Spleen (tissue), 11 donors: ENCODE measurements at regions not wholly inside any gene's neighbourhood (a gene's known extent, or its start where the extent isn't known, plus 50 kb on each side); places are given as distances from the start of the nearest gene placed in this dataset.

Experiments used
- DNase-seq: peaks from one replicate; pipeline ENCODE4 v3.0.0-alpha.2; 2020
- H3K27ac ChIP-seq, 8 donors: fragments of 200-600 bp; sonication (generic) in 7 of 8; 1 replicate in 4 of 8; 2 replicates in 4 of 8; pipeline versions ENCODE4 v1.5.0 to v1.8.0; 2016 to 2021; ENCODE audit warnings: inconsistent platforms in 4 of 8, mild to moderate bottlenecking in 4 of 8, moderate library complexity in 1 of 8
- H3K27me3 ChIP-seq, 7 donors: fragments of 200-600 bp; sonication (generic) in 6 of 7; replicated peaks in 1 of 7; 1 replicate in 4 of 7; 2 replicates in 3 of 7; pipeline versions ENCODE4 v1.5.0 to v1.8.0; 2016 to 2021; ENCODE audit warnings: inconsistent platforms in 3 of 7, mild to moderate bottlenecking in 1 of 7
- H3K36me3 ChIP-seq, 6 donors: fragments of 200-600 bp; sonication (generic) in 5 of 6; 1 replicate in 4 of 6; 2 replicates in 2 of 6; pipeline versions ENCODE4 v1.5.0 to v1.8.0; 2016 to 2021; ENCODE audit warnings: inconsistent platforms in 2 of 6
- H3K4me1 ChIP-seq, 6 donors: fragments of 200-600 bp; sonication (generic) in 5 of 6; 1 replicate in 3 of 6; 2 replicates in 3 of 6; pipeline versions ENCODE4 v1.5.0 to v1.8.0; 2016 to 2021; ENCODE audit warnings: inconsistent platforms in 3 of 6
- H3K4me3 ChIP-seq, 8 donors: fragments of 200-600 bp; sonication (generic) in 7 of 8; 1 replicate in 4 of 8; 2 replicates in 4 of 8; pipeline versions ENCODE4 v1.5.0 to v1.8.0; 2016 to 2021; ENCODE audit warnings: inconsistent platforms in 4 of 8, mild to moderate bottlenecking in 4 of 8, moderate library complexity in 2 of 8
- H3K9me3 ChIP-seq, 8 donors: fragments of 200-600 bp; sonication (generic) in 7 of 8; 1 replicate in 4 of 8; 2 replicates in 4 of 8; pipeline versions ENCODE4 v1.5.0 to v1.8.0; 2016 to 2021; ENCODE audit warnings: inconsistent platforms in 4 of 8
- POLR2A ChIP-seq, 3 donors: fragments of 450-650 bp; IDR thresholded peaks; one replicate each; pipeline ENCODE4 v1.5.1; 2017; ENCODE audit warnings: antibody characterized with exemption in 3 of 3, mild to moderate bottlenecking in 1 of 3
- POLR2AphosphoS5 ChIP-seq, 3 donors: sonication (generic); formaldehyde crosslinking; IDR thresholded peaks; one replicate each; pipeline ENCODE4 v1.5.1; 2017; ENCODE audit warnings: antibody characterized with exemption in 3 of 3
- WGBS, 5 donors: extraction: QIAGEN DNeasy Blood & Tissue Kit in 3 of 5; methylation state at CpG; one replicate each; pipeline versions ENCODE4 v1.1.5 to v1.1.7; 2013 to 2018; 5-methylcytosine and 5-hydroxymethylcytosine counted together
- intact Hi-C: fragments of 100-400 bp; cut with DNase I; formaldehyde crosslinking; loops from one replicate; pipeline ENCODE4 v1.15.0; 2023; ENCODE audit warnings: low total_unique reads
- TF ChIP-seq, protein P1 (sequence below), 11 experiments: fragments of 200-600 bp in 7 of 11; fragments of 450-650 bp in 4 of 11; sonication (generic) in 4 of 11; IDR thresholded peaks in 8 of 11; conservative IDR thresholded peaks in 3 of 11; 1 replicate in 7 of 11; 2 replicates in 4 of 11; pipeline versions ENCODE4 v1.4.0 to v1.8.0; 2016 to 2021; ENCODE audit warnings: antibody characterized with exemption in 11 of 11, inconsistent platforms in 4 of 11, mild to moderate bottlenecking in 1 of 11
- donor health status: healthy with polysubstance abuse.
- donor health status: DM: no; HTN: no; CAD: no; lungs with moderate emphysema.
- donor health status: DM: no; HTN: no; CAD: no.
- donor health status: Bipolar disorder and iron deficiency.
- donor health status: healthy.
- donor health status: DM: no; HTN: no; CAD: no.
- donor health status: DM: yes; HTN: yes; CAD: no.

DNA sequence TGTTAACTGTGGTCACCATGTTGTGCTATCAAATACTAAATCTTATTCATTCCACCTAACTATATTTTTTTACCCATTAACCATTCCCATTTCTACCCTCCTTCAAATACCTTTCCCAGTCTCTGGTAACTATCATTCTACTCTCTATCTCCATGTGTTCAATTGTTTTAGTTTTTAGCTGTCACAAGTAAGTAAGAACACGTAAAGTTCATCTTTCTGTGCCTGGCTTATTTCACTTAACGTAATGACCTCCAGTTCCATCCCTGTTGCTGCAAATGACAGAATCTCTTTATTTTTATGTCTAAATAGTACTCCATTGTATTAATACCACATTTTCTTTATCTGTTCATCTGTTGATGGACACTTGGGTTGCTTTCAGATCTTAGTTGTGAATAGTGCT is 485.1 kb upstream of the CD180 start:
- Histone ChIP-seq H3K4me1 (no peaks in the 10 kb centered on the region), H3K4me3 (no peak overlapping the region), H3K27ac (no peak overlapping the region), H3K9me3 (no peaks in the 10 kb centered on the region), H3K27me3 (no peaks in the 10 kb centered on the region), H3K36me3 (no peaks in the 10 kb centered on the region)
- TF ChIP-seq, protein P1, sequence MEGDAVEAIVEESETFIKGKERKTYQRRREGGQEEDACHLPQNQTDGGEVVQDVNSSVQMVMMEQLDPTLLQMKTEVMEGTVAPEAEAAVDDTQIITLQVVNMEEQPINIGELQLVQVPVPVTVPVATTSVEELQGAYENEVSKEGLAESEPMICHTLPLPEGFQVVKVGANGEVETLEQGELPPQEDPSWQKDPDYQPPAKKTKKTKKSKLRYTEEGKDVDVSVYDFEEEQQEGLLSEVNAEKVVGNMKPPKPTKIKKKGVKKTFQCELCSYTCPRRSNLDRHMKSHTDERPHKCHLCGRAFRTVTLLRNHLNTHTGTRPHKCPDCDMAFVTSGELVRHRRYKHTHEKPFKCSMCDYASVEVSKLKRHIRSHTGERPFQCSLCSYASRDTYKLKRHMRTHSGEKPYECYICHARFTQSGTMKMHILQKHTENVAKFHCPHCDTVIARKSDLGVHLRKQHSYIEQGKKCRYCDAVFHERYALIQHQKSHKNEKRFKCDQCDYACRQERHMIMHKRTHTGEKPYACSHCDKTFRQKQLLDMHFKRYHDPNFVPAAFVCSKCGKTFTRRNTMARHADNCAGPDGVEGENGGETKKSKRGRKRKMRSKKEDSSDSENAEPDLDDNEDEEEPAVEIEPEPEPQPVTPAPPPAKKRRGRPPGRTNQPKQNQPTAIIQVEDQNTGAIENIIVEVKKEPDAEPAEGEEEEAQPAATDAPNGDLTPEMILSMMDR (IDR thresholded peaks at IDR 0.05 in 8 of 11, conservative IDR thresholded peaks at IDR 0.05 in 3 of 11): no peak
- 91 to 98% (median 94%) methylated on average over 2 of the region's 2 CpGs for WGBS, 5 donors
- no peak for DNase-seq
- intact Hi-C loops: no loop called here

DNA sequence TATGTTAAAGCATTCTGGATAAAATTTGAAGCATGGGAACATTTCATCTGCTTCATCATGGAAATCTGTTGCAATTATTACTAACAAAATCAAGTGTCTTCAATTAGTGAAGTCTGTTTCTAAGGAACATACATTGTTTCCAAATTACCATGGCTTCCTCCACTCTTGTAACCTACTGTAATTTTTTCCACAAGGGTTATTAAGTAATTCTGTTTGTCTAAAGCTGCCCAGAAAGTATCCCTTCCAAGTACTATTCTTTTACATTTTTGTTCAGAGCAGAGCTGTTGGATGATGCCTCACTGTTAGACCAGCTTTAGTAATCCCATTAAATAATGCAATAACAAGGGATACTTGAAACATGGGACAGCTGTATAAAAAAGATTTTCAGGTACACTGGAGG is 483.5 kb upstream of the CD180 start:
- Histone ChIP-seq H3K27me3 (no peaks in the 10 kb centered on the region), H3K4me1 (no peaks in the 10 kb centered on the region), H3K9me3 (no peaks in the 10 kb centered on the region), H3K27ac (no peak overlapping the region), H3K4me3 (no peak overlapping the region), H3K36me3 (no peaks in the 10 kb centered on the region)
- intact Hi-C loops: no loop called here
- no peak for DNase-seq
- no peak for TF ChIP-seq POLR2AphosphoS5 (IDR thresholded peaks at IDR 0.05)
- TF ChIP-seq, protein P1 (IDR thresholded peaks at IDR 0.05 in 8 of 11, conservative IDR thresholded peaks at IDR 0.05 in 3 of 11): no peak
- TF ChIP-seq POLR2A (IDR thresholded peaks at IDR 0.05): no peak

DNA sequence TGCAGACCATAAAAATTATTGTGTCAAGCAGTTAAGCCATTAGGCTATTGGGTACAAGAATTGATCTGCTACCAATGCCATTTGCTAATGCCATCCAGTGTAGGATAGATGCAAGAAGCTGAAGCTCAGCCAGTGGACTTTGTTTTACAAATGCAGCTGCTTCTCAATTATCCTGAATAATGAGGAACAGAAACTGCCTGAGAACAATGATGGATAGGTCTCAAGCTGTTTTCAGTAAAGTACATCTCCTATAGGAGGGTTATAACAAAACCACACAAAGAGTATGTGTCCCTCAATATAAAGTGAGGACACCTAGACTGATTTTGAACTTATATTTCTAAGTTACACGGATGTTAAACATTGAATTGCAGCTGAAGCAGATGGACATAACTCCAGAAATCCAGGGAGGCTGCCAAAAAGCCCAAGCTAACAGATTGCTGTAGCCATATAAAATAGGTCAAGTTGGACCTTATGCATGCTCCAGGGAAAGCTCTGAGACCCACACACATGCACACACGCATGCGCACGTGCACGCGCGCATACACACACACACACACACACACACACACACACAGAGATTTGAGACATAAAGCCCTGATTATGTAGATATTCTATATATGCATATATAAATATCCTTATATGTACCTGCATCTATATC is 482.7 kb upstream of the CD180 start:
- no peak for DNase-seq
- Histone ChIP-seq H3K27me3 (no peaks in the 10 kb centered on the region), H3K4me1 (no peaks in the 10 kb centered on the region), H3K27ac (no peak overlapping the region), H3K9me3 (no peaks in the 10 kb centered on the region), H3K4me3 (no peak overlapping the region), H3K36me3 (no peaks in the 10 kb centered on the region)
- TF ChIP-seq, protein P1 (IDR thresholded peaks at IDR 0.05 in 8 of 11, conservative IDR thresholded peaks at IDR 0.05 in 3 of 11): no peak
- no peak for TF ChIP-seq POLR2AphosphoS5 (IDR thresholded peaks at IDR 0.05)
- TF ChIP-seq POLR2A (IDR thresholded peaks at IDR 0.05): no peak
- WGBS, 5 donors: 67 to 95% (median 90%) methylated on average over 7 of the region's 7 CpGs
- intact Hi-C loops: no loop called here

DNA sequence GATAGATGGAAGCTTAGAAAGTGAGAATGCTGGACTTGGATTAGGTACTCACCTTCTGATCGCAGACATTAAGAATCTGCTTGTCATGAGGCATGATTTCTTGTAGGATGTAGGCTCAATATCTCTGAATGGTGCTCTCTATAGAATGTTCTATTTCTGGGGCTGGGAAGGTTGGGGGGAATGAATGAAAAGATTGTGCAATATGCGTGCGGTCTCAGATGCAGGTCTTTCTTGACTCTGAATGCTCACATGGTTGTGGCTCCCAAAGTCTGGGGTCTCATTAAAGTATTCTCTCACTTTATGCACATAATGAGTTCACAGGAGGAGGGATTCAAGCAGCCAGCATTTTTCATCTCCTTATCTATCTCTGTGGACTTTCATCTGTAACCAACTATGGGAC is 482.0 kb upstream of the CD180 start:
- WGBS, 5 donors: 82 to 97% (median 95%) methylated on average over 3 of the region's 3 CpGs
- H3K36me3 ChIP-seq: no peaks in the 10 kb centered on the region
- intact Hi-C loops: no loop called here

More for the DNA sequence above, 482.0 kb upstream of the CD180 start:
- no peaks in the 10 kb centered on the region for H3K27me3 ChIP-seq
- H3K4me1 ChIP-seq: no peaks in the 10 kb centered on the region
- no peak overlapping the region for H3K4me3 ChIP-seq
- no peak overlapping the region for H3K27ac ChIP-seq
- H3K9me3 ChIP-seq: no peaks in the 10 kb centered on the region
- TF ChIP-seq, protein P1 (IDR thresholded peaks at IDR 0.05 in 8 of 11, conservative IDR thresholded peaks at IDR 0.05 in 3 of 11): no peak
- TF ChIP-seq POLR2AphosphoS5 (IDR thresholded peaks at IDR 0.05) (no peak), POLR2A (IDR thresholded peaks at IDR 0.05) (no peak)
- no peak for DNase-seq
